B cell (primary cell): ENCODE measurements at regions not wholly inside any gene's neighbourhood (a gene's known extent, or its start where the extent isn't known, plus 50 kb on each side); places are given as distances from the start of the nearest gene placed in this dataset.

Source experiments
- ATAC-seq: fragments of 200-7000 bp; cut with Tn5 transposase; one replicate; pipeline ENCODE4 v1.10.0; 2021; ENCODE audit warnings: low read depth, mild to moderate bottlenecking, moderate number of reproducible peaks, moderate library complexity
- CTCF ChIA-PET: fragments of 350-600 bp; sonication (Branson Sonifier 250); formaldehyde crosslinking; loops from one replicate; lab custom pipeline; 2021; ENCODE audit warnings: antibody characterized with exemption, inconsistent platforms; lab: Charles Lee
- POLR2A ChIA-PET: fragments of 350-600 bp; sonication (Branson Sonifier 250); formaldehyde crosslinking; loops from one replicate; lab custom pipeline; 2021; ENCODE audit warnings: antibody characterized with exemption; lab: Charles Lee
- DNase-seq: peaks from one replicate; pipeline ENCODE4 v3.0.0; 2013
- H2AFZ ChIP-seq: 2 replicates; pipeline ENCODE4 v1.6.1; 2012; ENCODE audit warnings: mild to moderate bottlenecking, low read depth, low read length; ENCODE audit not compliant: insufficient read depth, poor library complexity, severe bottlenecking
- H3K27ac ChIP-seq, 2 donors: 1 replicate in 1 of 2; 2 replicates in 1 of 2; pipeline ENCODE4 v1.5.1; 2012 to 2013; ENCODE audit warnings: low read length in 2 of 2, mild to moderate bottlenecking in 2 of 2, moderate library complexity in 1 of 2
- H3K27me3 ChIP-seq, 4 experiments: fragments of 200-600 bp in 1 of 4; sonication (generic) in 1 of 4; replicated peaks in 1 of 4; 1 replicate in 2 of 4; 2 replicates in 2 of 4; pipeline versions ENCODE4 v1.6.1 to v1.7.0; 2013 to 2016; ENCODE audit warnings: low read length in 3 of 4, mild to moderate bottlenecking in 2 of 4, mixed read lengths in 1 of 4, moderate library complexity in 1 of 4; ENCODE audit not compliant: insufficient read depth in 4 of 4, control insufficient read depth in 3 of 4; ENCODE audit errors: control extremely low read depth in 1 of 4
- H3K36me3 ChIP-seq, 2 experiments: replicated peaks in 1 of 2; 1 replicate in 1 of 2; 2 replicates in 1 of 2; pipeline versions ENCODE4 v1.6.1 to v1.7.1; 2013; ENCODE audit warnings: low read length in 1 of 2; ENCODE audit not compliant: insufficient read depth in 2 of 2, control insufficient read depth in 1 of 2; ENCODE audit errors: control extremely low read depth in 1 of 2, extremely low read depth in 1 of 2
- H3K4me1 ChIP-seq, 2 donors: fragments of 200-600 bp in 1 of 2; sonication (generic) in 1 of 2; 1 replicate in 1 of 2; 2 replicates in 1 of 2; pipeline versions ENCODE4 v1.5.1 to v1.6.1; 2013 to 2017; ENCODE audit warnings: low read length in 2 of 2; ENCODE audit not compliant: control insufficient read depth in 2 of 2, insufficient read depth in 2 of 2
- H3K4me2 ChIP-seq: replicated peaks from 2 replicates; pipeline ENCODE3; 2012; ENCODE audit warnings: mild to moderate bottlenecking, low read depth, low read length; ENCODE audit not compliant: poor library complexity, severe bottlenecking
- H3K4me3 ChIP-seq, 5 experiments: fragments of 200-600 bp in 1 of 5; sonication (generic) in 1 of 5; 1 replicate in 3 of 5; 2 replicates in 2 of 5; pipeline versions ENCODE4 v1.5.1 to v1.7.0; 2011 to 2016; ENCODE audit warnings: low read length in 4 of 5, mild to moderate bottlenecking in 4 of 5, low read depth in 2 of 5, control low read depth in 1 of 5, moderate library complexity in 1 of 5; ENCODE audit not compliant: insufficient read depth in 1 of 5; ENCODE audit errors: control extremely low read depth in 1 of 5, extremely low read depth in 1 of 5
- H3K79me2 ChIP-seq: fragments of 200-600 bp; sonication (generic); one replicate; pipeline ENCODE4 v1.6.0; 2016; ENCODE audit warnings: low read length; ENCODE audit not compliant: control insufficient read depth, insufficient read depth
- H3K9ac ChIP-seq: fragments of 200-600 bp; sonication (generic); 2 replicates; pipeline ENCODE4 v1.6.1; 2017; ENCODE audit warnings: mild to moderate bottlenecking, low read length, moderate library complexity
- H3K9me3 ChIP-seq, 3 donors: one replicate each; pipeline versions ENCODE4 v1.6.1 to v1.7.1; 2013; ENCODE audit warnings: low read length in 2 of 3; ENCODE audit not compliant: control insufficient read depth in 2 of 3, insufficient read depth in 1 of 3; ENCODE audit errors: control extremely low read depth in 1 of 3
- H4K20me1 ChIP-seq: 2 replicates; pipeline ENCODE4 v1.6.0; 2012; ENCODE audit warnings: mild to moderate bottlenecking, low read length; ENCODE audit not compliant: insufficient read depth, control insufficient read depth, poor library complexity, severe bottlenecking
- H3K27ac Mint-ChIP-seq: one replicate; pipeline ENCODE4 v1.8.0; 2021; ENCODE audit warnings: mixed read lengths
- H3K27me3 Mint-ChIP-seq: one replicate; pipeline ENCODE4 v1.8.0; 2021; ENCODE audit warnings: mixed read lengths
- H3K4me1 Mint-ChIP-seq: one replicate; pipeline ENCODE4 v1.8.0; 2021; ENCODE audit warnings: mixed read lengths
- H3K4me3 Mint-ChIP-seq: one replicate; pipeline ENCODE4 v1.8.0; 2021; ENCODE audit warnings: mixed read lengths
- H3K9me3 Mint-ChIP-seq: one replicate; pipeline ENCODE4 v1.8.0; 2022; ENCODE audit warnings: mixed read lengths; ENCODE audit not compliant: insufficient read depth
- CTCF ChIP-seq: fragments of 200-600 bp; IDR thresholded peaks from one replicate; pipeline ENCODE4 v1.8.0; 2022; ENCODE audit warnings: antibody characterized with exemption, mild to moderate bottlenecking
- EZH2 ChIP-seq: IDR thresholded peaks from 2 replicates; pipeline ENCODE4 v1.6.1; 2012; ENCODE audit warnings: borderline replicate concordance, low read depth, mild to moderate bottlenecking, moderate library complexity, low read length; ENCODE audit not compliant: insufficient read depth, poor library complexity, severe bottlenecking
- WGBS: methylation state at CpG from one replicate; pipeline ENCODE4 v1.1.5; 2013; ENCODE audit warnings: missing lambda C conversion rate; ENCODE audit not compliant: insufficient coverage; 5-methylcytosine and 5-hydroxymethylcytosine counted together
- intact Hi-C: fragments of 100-400 bp; cut with micrococcal nuclease; formaldehyde crosslinking; loops from one replicate; pipeline ENCODE4 v1.10.0; 2022

GRCh38 chr5:138676556-138677193, 76.5 kb upstream of the CTNNA1 start:
- Histone ChIP-seq H3K9ac (no peak overlapping the region), H3K9me3 (peaks cover 0 to 10% (median 6%) of the 10 kb centered on the region in 3 donors), H4K20me1 (no peaks in the 10 kb centered on the region), H3K27me3 (peaks cover 0 to 4% (median 1%) of the 10 kb centered on the region in 4 experiments), H3K4me3 (no peak overlapping the region), H3K4me2 (no peak overlapping the region), H3K27ac (no peak overlapping the region), H3K4me1 (no peaks in the 10 kb centered on the region), H3K79me2 (no peaks in the 10 kb centered on the region), H3K36me3 (no peaks in the 10 kb centered on the region), H2AFZ (no peak overlapping the region)
- Mint-ChIP-seq H3K27me3 (peaks cover 18% of the 10 kb centered on the region), H3K4me3 (no peak overlapping the region), H3K27ac (no peak overlapping the region), H3K4me1 (no peaks in the 10 kb centered on the region), H3K9me3 (peaks cover 4% of the 10 kb centered on the region)
- 91% methylated on average over 3 of the region's 4 CpGs for WGBS
- TF ChIP-seq EZH2 (no peak), CTCF (no peak)
- ChIA-PET POLR2A (interaction anchor here (0.6 kb wide), 1 partner anchor 580 kb away, joined by 6 read pairs; no protein-coding TSS in a partner anchor), CTCF (no interaction called here)
- DNase-seq (no peak), ATAC-seq (no peak)
- intact Hi-C loops: no loop called here

- POLR2A ChIA-PET: no interaction called here
- Mint-ChIP-seq H3K9me3 (peaks cover 4% of the 10 kb centered on the region), H3K27me3 (peaks cover 20% of the 10 kb centered on the region)
These were observed 77.2 kb upstream of the CTNNA1 start for GRCh38 chr5:138676002-138676401.

More at GRCh38 chr5:138676002-138676401, 77.2 kb upstream of the CTNNA1 start:
- Histone ChIP-seq H3K4me1 (no peaks in the 10 kb centered on the region), H2AFZ (no peak overlapping the region), H3K4me3 (no peak overlapping the region), H4K20me1 (no peaks in the 10 kb centered on the region), H3K9me3 (peaks cover 0 to 10% (median 6%) of the 10 kb centered on the region in 3 donors), H3K27me3 (peaks cover 0 to 10% (median 2%) of the 10 kb centered on the region in 4 experiments), H3K27ac (no peak overlapping the region), H3K9ac (no peak overlapping the region), H3K4me2 (no peak overlapping the region), H3K79me2 (no peaks in the 10 kb centered on the region), H3K36me3 (no peaks in the 10 kb centered on the region)
- no peak for TF ChIP-seq EZH2
- no peak for TF ChIP-seq CTCF
- Mint-ChIP-seq H3K27ac (no peak overlapping the region), H3K4me3 (no peak overlapping the region), H3K4me1 (no peaks in the 10 kb centered on the region)
- ATAC-seq: no peak
- WGBS: 100% methylated on average over 1 of the region's 5 CpGs
- intact Hi-C loops: no loop called here
- DNase-seq: no peak
- CTCF ChIA-PET: no interaction called here
